ENCODE measurements at regions not wholly inside any gene's neighbourhood (a gene's known extent, or its start where the extent isn't known, plus 50 kb on each side); places are given as distances from the start of the nearest gene placed in this dataset.
"Not testable (repeated sequence)": the region's sequence is repeated elsewhere in the genome, so short reads cannot be mapped to it uniquely, and the experiment has no call there.

DNA sequence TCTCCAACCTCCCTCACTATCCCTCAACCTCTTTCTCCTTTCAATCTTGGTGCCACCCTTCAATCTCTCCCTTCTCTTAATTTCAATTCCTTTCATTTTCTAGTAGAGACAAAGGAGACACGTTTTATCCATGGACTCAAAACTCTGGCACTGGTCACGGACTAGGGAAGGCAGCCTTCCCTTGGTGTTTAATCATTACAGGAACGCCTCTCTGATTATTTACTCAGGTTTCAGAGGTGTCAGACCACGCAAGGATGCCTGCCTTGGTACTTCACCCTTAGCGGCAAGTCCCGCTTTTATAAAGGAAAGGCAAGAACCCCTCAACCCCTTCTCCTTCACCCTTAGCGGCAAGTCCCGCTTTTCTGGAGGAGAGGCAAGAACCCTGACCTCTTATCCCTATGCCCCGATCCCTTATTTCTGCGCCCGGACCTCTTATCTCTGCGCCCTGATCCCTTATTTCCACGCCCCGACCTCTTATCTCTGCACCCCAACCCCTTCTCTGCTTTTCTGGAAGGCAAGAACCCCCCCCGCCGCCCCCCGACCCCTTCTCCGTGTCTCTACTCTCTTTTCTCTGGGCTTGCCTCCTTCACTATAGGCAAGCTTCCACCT, 543.1 kb upstream of the HTR2C start:
- not testable (repeated sequence) for TF ChIP-seq POLR2A (IDR thresholded peaks at IDR 0.05)
- TF ChIP-seq, protein P1, sequence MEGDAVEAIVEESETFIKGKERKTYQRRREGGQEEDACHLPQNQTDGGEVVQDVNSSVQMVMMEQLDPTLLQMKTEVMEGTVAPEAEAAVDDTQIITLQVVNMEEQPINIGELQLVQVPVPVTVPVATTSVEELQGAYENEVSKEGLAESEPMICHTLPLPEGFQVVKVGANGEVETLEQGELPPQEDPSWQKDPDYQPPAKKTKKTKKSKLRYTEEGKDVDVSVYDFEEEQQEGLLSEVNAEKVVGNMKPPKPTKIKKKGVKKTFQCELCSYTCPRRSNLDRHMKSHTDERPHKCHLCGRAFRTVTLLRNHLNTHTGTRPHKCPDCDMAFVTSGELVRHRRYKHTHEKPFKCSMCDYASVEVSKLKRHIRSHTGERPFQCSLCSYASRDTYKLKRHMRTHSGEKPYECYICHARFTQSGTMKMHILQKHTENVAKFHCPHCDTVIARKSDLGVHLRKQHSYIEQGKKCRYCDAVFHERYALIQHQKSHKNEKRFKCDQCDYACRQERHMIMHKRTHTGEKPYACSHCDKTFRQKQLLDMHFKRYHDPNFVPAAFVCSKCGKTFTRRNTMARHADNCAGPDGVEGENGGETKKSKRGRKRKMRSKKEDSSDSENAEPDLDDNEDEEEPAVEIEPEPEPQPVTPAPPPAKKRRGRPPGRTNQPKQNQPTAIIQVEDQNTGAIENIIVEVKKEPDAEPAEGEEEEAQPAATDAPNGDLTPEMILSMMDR (IDR thresholded peaks at IDR 0.05): not testable (repeated sequence)

Data from esophagus squamous epithelium (tissue), 4 donors.